H1 (cell line): ENCODE measurements at regions not wholly inside any gene's neighbourhood (a gene's known extent, or its start where the extent isn't known, plus 50 kb on each side); places are given as distances from the start of the nearest gene placed in this dataset.

Experiments
- CTCF ChIA-PET: fragments of 300-600 bp; sonication (Branson Sonifier 250); formaldehyde crosslinking; loops from one replicate; lab custom pipeline; 2021; ENCODE audit not compliant: partially characterized antibody; lab: Charles Lee
- POLR2A ChIA-PET: fragments of 300-600 bp; sonication (Branson Sonifier 250); formaldehyde crosslinking; loops from one replicate; lab custom pipeline; 2021; ENCODE audit warnings: inconsistent platforms; ENCODE audit not compliant: partially characterized antibody; lab: Charles Lee
- DNase-seq, 2 experiments: peaks; one replicate each; pipeline versions ENCODE4 v3.0.0 to v3.0.0-alpha.2; 2010 to 2022; ENCODE audit warnings: low spot score in 2 of 2, low read depth in 1 of 2, mixed read lengths in 1 of 2
- FAIRE-seq: peaks from 2 replicates; lab custom pipeline; 2011; peaks lifted over from hg19 to GRCh38; lab: Jason Lieb, UNC
- H2AFZ ChIP-seq: 2 replicates; pipeline ENCODE4 v1.8.1; 2012; ENCODE audit warnings: low read length, inconsistent platforms
- H2AK5ac ChIP-seq: 2 replicates; pipeline ENCODE4 v1.6.1; 2013; ENCODE audit warnings: low read depth, low read length
- H2BK120ac ChIP-seq: replicated peaks from 2 replicates; pipeline ENCODE3; 2013; ENCODE audit warnings: low read depth, low read length, inconsistent platforms
- H2BK12ac ChIP-seq: 2 replicates; pipeline ENCODE4 v1.6.1; 2013; ENCODE audit warnings: low read depth, low read length
- H2BK15ac ChIP-seq: 2 replicates; pipeline ENCODE4 v1.6.1; 2013; ENCODE audit warnings: low read length
- H2BK20ac ChIP-seq: 2 replicates; pipeline ENCODE4 v1.6.1; 2013; ENCODE audit warnings: low read length
- H2BK5ac ChIP-seq: 2 replicates; pipeline ENCODE4 v1.6.1; 2013; ENCODE audit warnings: low read depth, low read length
- H3K14ac ChIP-seq: 2 replicates; pipeline ENCODE4 v1.6.1; 2013; ENCODE audit warnings: inconsistent platforms; ENCODE audit not compliant: insufficient read length
- H3K18ac ChIP-seq: 2 replicates; pipeline ENCODE4 v1.6.1; 2013; ENCODE audit warnings: low read length; ENCODE audit errors: extremely low read depth
- H3K23ac ChIP-seq: 2 replicates; pipeline ENCODE4 v1.6.1; 2013; ENCODE audit warnings: inconsistent platforms; ENCODE audit not compliant: insufficient read length
- H3K23me2 ChIP-seq: 2 replicates; pipeline ENCODE4 v1.6.1; 2013; ENCODE audit warnings: low read depth, low read length
- H3K27ac ChIP-seq: 2 replicates; pipeline ENCODE4 v1.6.1; 2011; ENCODE audit warnings: low read depth, low read length, inconsistent platforms
- H3K27me3 ChIP-seq, 4 experiments: replicated peaks in 1 of 4; 1 replicate in 1 of 4; 2 replicates in 3 of 4; pipeline versions ENCODE4 v1.6.1 to v1.8.1; 2011 to 2013; ENCODE audit warnings: low read length in 3 of 4, mild to moderate bottlenecking in 3 of 4, inconsistent platforms in 2 of 4, mixed read lengths in 2 of 4, moderate library complexity in 1 of 4; ENCODE audit not compliant: control insufficient read depth in 3 of 4, insufficient read depth in 3 of 4; ENCODE audit errors: extremely low read depth in 1 of 4
- H3K36me3 ChIP-seq, 4 experiments: 2 replicates each; pipeline versions ENCODE4 v1.6.1 to v1.8.1; 2011 to 2013; ENCODE audit warnings: mild to moderate bottlenecking in 4 of 4, low read length in 3 of 4, moderate library complexity in 2 of 4, control low read depth in 1 of 4, inconsistent platforms in 1 of 4; ENCODE audit not compliant: insufficient read depth in 4 of 4, control insufficient read depth in 2 of 4
- H3K4ac ChIP-seq: replicated peaks from 2 replicates; pipeline ENCODE3; 2013; ENCODE audit warnings: low read length, low read depth, mixed read lengths, inconsistent platforms; ENCODE audit not compliant: insufficient read length
- H3K4me1 ChIP-seq, 4 experiments: replicated peaks in 1 of 4; 1 replicate in 1 of 4; 2 replicates in 3 of 4; pipeline versions ENCODE4 v1.6.1 to v1.8.1; 2011 to 2013; ENCODE audit warnings: low read length in 3 of 4, inconsistent platforms in 2 of 4, mixed read lengths in 1 of 4; ENCODE audit not compliant: insufficient read depth in 4 of 4, control insufficient read depth in 3 of 4
- H3K4me2 ChIP-seq, 2 experiments: 2 replicates each; pipeline versions ENCODE4 v1.6.1 to v1.8.1; 2011 to 2013; ENCODE audit warnings: low read depth in 2 of 2, low read length in 2 of 2, control low read depth in 1 of 2, inconsistent platforms in 1 of 2, mild to moderate bottlenecking in 1 of 2; ENCODE audit not compliant: insufficient read depth in 1 of 2
- H3K4me3 ChIP-seq, 4 experiments: fragments of 200-600, 300-600 bp in 1 of 4; sonication (generic), shearing (Covaris generic), sonication (Bioruptor Twin) in 1 of 4; 2 replicates each; pipeline versions ENCODE4 v1.5.1 to v1.8.1; 2011 to 2016; ENCODE audit warnings: low read length in 4 of 4, low read depth in 3 of 4, control low read depth in 2 of 4, inconsistent platforms in 2 of 4, mild to moderate bottlenecking in 2 of 4, mixed read lengths in 1 of 4, moderate library complexity in 1 of 4; ENCODE audit not compliant: insufficient read depth in 2 of 4; ENCODE audit errors: extremely low read depth in 1 of 4
- H3K56ac ChIP-seq: replicated peaks from 2 replicates; pipeline ENCODE3; 2013; ENCODE audit warnings: low read depth, mild to moderate bottlenecking, mixed read lengths, low read length, inconsistent platforms; ENCODE audit not compliant: insufficient read length
- H3K79me1 ChIP-seq: 2 replicates; pipeline ENCODE4 v1.6.1; 2013; ENCODE audit warnings: low read depth, low read length, control low read depth
- H3K79me2 ChIP-seq, 2 experiments: 2 replicates each; pipeline versions ENCODE4 v1.6.1 to v1.8.1; 2012 to 2013; ENCODE audit warnings: low read length in 2 of 2, mild to moderate bottlenecking in 2 of 2, inconsistent platforms in 1 of 2; ENCODE audit not compliant: insufficient read depth in 2 of 2, control insufficient read depth in 1 of 2
- H3K9ac ChIP-seq, 4 experiments: replicated peaks in 1 of 4; 1 replicate in 1 of 4; 2 replicates in 3 of 4; pipeline versions ENCODE4 v1.6.1 to v1.8.1; 2011 to 2013; ENCODE audit warnings: low read depth in 3 of 4, low read length in 3 of 4, control low read depth in 2 of 4, mild to moderate bottlenecking in 2 of 4, moderate library complexity in 2 of 4, inconsistent platforms in 1 of 4; ENCODE audit errors: extremely low read depth in 1 of 4
- H3K9me3 ChIP-seq, 2 experiments: 2 replicates each; pipeline versions ENCODE4 v1.6.1 to v1.8.1; 2012 to 2013; ENCODE audit warnings: mild to moderate bottlenecking in 2 of 2, moderate library complexity in 2 of 2, control low read depth in 1 of 2, inconsistent platforms in 1 of 2, low read depth in 1 of 2, low read length in 1 of 2, mixed read lengths in 1 of 2; ENCODE audit not compliant: insufficient read depth in 2 of 2
- H4K20me1 ChIP-seq, 2 experiments: replicated peaks in 1 of 2; 2 replicates each; pipeline versions ENCODE3 to v1.8.1; 2011 to 2013; ENCODE audit warnings: inconsistent platforms in 2 of 2, low read length in 2 of 2, mild to moderate bottlenecking in 1 of 2; ENCODE audit not compliant: insufficient read depth in 2 of 2, control insufficient read depth in 1 of 2
- H4K5ac ChIP-seq: 2 replicates; pipeline ENCODE4 v1.6.1; 2013; ENCODE audit warnings: low read length, low read depth, mixed read lengths, inconsistent platforms; ENCODE audit not compliant: insufficient read length
- H4K8ac ChIP-seq: 2 replicates; pipeline ENCODE4 v1.8.0; 2013; ENCODE audit warnings: mild to moderate bottlenecking, moderate library complexity, low read length, inconsistent platforms; ENCODE audit not compliant: insufficient read depth; ENCODE audit errors: extremely low read depth
- H4K91ac ChIP-seq: replicated peaks from 2 replicates; pipeline ENCODE3; 2013; ENCODE audit warnings: low read length, mixed read lengths, inconsistent platforms; ENCODE audit not compliant: insufficient read length
- CHD1 ChIP-seq: IDR thresholded peaks from 2 replicates; pipeline ENCODE4 v1.6.1; 2012; ENCODE audit warnings: low read depth, low read length, improper control_type of control experiment
- JUN ChIP-seq: IDR thresholded peaks from 2 replicates; pipeline ENCODE4 v1.6.1; 2011; ENCODE audit warnings: low read depth, mild to moderate bottlenecking, improper control_type of control experiment, low read length
- NRF1 ChIP-seq: IDR thresholded peaks from 2 replicates; pipeline ENCODE4 v1.6.1; 2011; ENCODE audit warnings: mild to moderate bottlenecking, low read depth, low read length, improper control_type of control experiment
- SIX5 ChIP-seq: IDR thresholded peaks from 2 replicates; pipeline ENCODE4 v1.6.1; 2011; ENCODE audit warnings: mild to moderate bottlenecking, low read depth, low read length
- SP1 ChIP-seq: IDR thresholded peaks from 2 replicates; pipeline ENCODE4 v1.6.1; 2011; ENCODE audit warnings: low read depth, low read length
- TAF1 ChIP-seq: IDR thresholded peaks from 2 replicates; pipeline ENCODE4 v1.6.1; 2011; ENCODE audit warnings: mild to moderate bottlenecking, low read depth, low read length
- WGBS, 2 experiments: shearing (Covaris generic) in 1 of 2; methylation state at CpG; one replicate each; pipeline versions ENCODE4 v1.1.6 to v1.1.7; 2013 to 2015; ENCODE audit warnings: low lambda C conversion rate in 2 of 2, mixed read lengths in 2 of 2, inconsistent platforms in 1 of 2, low coverage in 1 of 2, missing lambda C conversion rate in 1 of 2; ENCODE audit not compliant: insufficient replicate concordance in 2 of 2, insufficient coverage in 1 of 2, insufficient read length in 1 of 2; ENCODE audit errors: extremely low coverage in 1 of 2, missing lambda C conversion rate in 1 of 2; 5-methylcytosine and 5-hydroxymethylcytosine counted together

- no peaks in the 10 kb centered on the region for H3K27me3 ChIP-seq
- H3K23me2 ChIP-seq, result no peaks in the 10 kb centered on the region
- H3K27ac ChIP-seq, result no peak overlapping the region
- ChIA-PET CTCF (interaction anchor here (0.7 to 2.1 kb wide), 4 partner anchors 16 to 185 kb away, joined by 3 to 4 read pairs (median 3); no protein-coding TSS in a partner anchor), POLR2A (no interaction called here)
- H3K4ac ChIP-seq, result no peak overlapping the region
- H3K9ac ChIP-seq, result no peak overlapping the region
- H3K79me2 ChIP-seq, result no peaks in the 10 kb centered on the region
- H3K9me3 ChIP-seq, result no peaks in the 10 kb centered on the region; a peak in 1 of 4 replicates
- FAIRE-seq (no peak), DNase-seq (no peak)
- no peak overlapping the region for H3K18ac ChIP-seq
- H4K8ac ChIP-seq, result no peak overlapping the region
- no peak overlapping the region for H3K56ac ChIP-seq
- H3K14ac ChIP-seq, result no peak overlapping the region
- 90% methylated on average over 4 of the region's 4 CpGs; no CpG with 5 or more reads in 1 of the 2 experiments for WGBS, 2 experiments
- no peak overlapping the region for H4K91ac ChIP-seq
- H2BK15ac ChIP-seq, result no peak overlapping the region
- H3K23ac ChIP-seq, result no peak overlapping the region
- no peak overlapping the region for H2BK20ac ChIP-seq
- H4K20me1 ChIP-seq, result no peaks in the 10 kb centered on the region
- no peak overlapping the region for H2BK120ac ChIP-seq
- no peak for TF ChIP-seq CHD1
- TF ChIP-seq TAF1, result no peak
- no peak for TF ChIP-seq JUN
- TF ChIP-seq SIX5, result no peak
- no peak for TF ChIP-seq SP1
- TF ChIP-seq NRF1, result no peak
- H4K5ac ChIP-seq, result no peak overlapping the region
- H3K4me1 ChIP-seq, result peaks cover 0 to 5% (median 0%) of the 10 kb centered on the region in 4 experiments; a peak in 1 of 7 replicates
- no peak overlapping the region for H2BK12ac ChIP-seq
- H3K4me2 ChIP-seq, result no peak overlapping the region
- no peak overlapping the region for H2BK5ac ChIP-seq
- H2AFZ ChIP-seq, result no peak overlapping the region
- H3K4me3 ChIP-seq, result no peak overlapping the region
- H3K36me3 ChIP-seq, result no peaks in the 10 kb centered on the region
- no peak overlapping the region for H2AK5ac ChIP-seq
- H3K79me1 ChIP-seq, result no peaks in the 10 kb centered on the region
These were observed 187.3 kb upstream of the EGLN3 start for GRCh38 chr14:34138175-34138574.
